H1 (cell line): ENCODE measurements at regions not wholly inside any gene's neighbourhood (a gene's known extent, or its start where the extent isn't known, plus 50 kb on each side); places are given as distances from the start of the nearest gene placed in this dataset.

Source experiments
- CTCF ChIA-PET: fragments of 300-600 bp; sonication (Branson Sonifier 250); formaldehyde crosslinking; loops from one replicate; lab custom pipeline; 2021; ENCODE audit not compliant: partially characterized antibody; lab: Charles Lee
- POLR2A ChIA-PET: fragments of 300-600 bp; sonication (Branson Sonifier 250); formaldehyde crosslinking; loops from one replicate; lab custom pipeline; 2021; ENCODE audit warnings: inconsistent platforms; ENCODE audit not compliant: partially characterized antibody; lab: Charles Lee
- DNase-seq, 2 experiments: peaks; one replicate each; pipeline versions ENCODE4 v3.0.0 to v3.0.0-alpha.2; 2010 to 2022; ENCODE audit warnings: low spot score in 2 of 2, low read depth in 1 of 2, mixed read lengths in 1 of 2
- FAIRE-seq: peaks from 2 replicates; lab custom pipeline; 2011; peaks lifted over from hg19 to GRCh38; lab: Jason Lieb, UNC
- H2AFZ ChIP-seq: 2 replicates; pipeline ENCODE4 v1.8.1; 2012; ENCODE audit warnings: low read length, inconsistent platforms
- H2AK5ac ChIP-seq: 2 replicates; pipeline ENCODE4 v1.6.1; 2013; ENCODE audit warnings: low read depth, low read length
- H2BK120ac ChIP-seq: replicated peaks from 2 replicates; pipeline ENCODE3; 2013; ENCODE audit warnings: low read depth, low read length, inconsistent platforms
- H2BK12ac ChIP-seq: 2 replicates; pipeline ENCODE4 v1.6.1; 2013; ENCODE audit warnings: low read depth, low read length
- H2BK15ac ChIP-seq: 2 replicates; pipeline ENCODE4 v1.6.1; 2013; ENCODE audit warnings: low read length
- H2BK20ac ChIP-seq: 2 replicates; pipeline ENCODE4 v1.6.1; 2013; ENCODE audit warnings: low read length
- H2BK5ac ChIP-seq: 2 replicates; pipeline ENCODE4 v1.6.1; 2013; ENCODE audit warnings: low read depth, low read length
- H3K14ac ChIP-seq: 2 replicates; pipeline ENCODE4 v1.6.1; 2013; ENCODE audit warnings: inconsistent platforms; ENCODE audit not compliant: insufficient read length
- H3K18ac ChIP-seq: 2 replicates; pipeline ENCODE4 v1.6.1; 2013; ENCODE audit warnings: low read length; ENCODE audit errors: extremely low read depth
- H3K23ac ChIP-seq: 2 replicates; pipeline ENCODE4 v1.6.1; 2013; ENCODE audit warnings: inconsistent platforms; ENCODE audit not compliant: insufficient read length
- H3K23me2 ChIP-seq: 2 replicates; pipeline ENCODE4 v1.6.1; 2013; ENCODE audit warnings: low read depth, low read length
- H3K27ac ChIP-seq: 2 replicates; pipeline ENCODE4 v1.6.1; 2011; ENCODE audit warnings: low read depth, low read length, inconsistent platforms
- H3K27me3 ChIP-seq, 4 experiments: replicated peaks in 1 of 4; 1 replicate in 1 of 4; 2 replicates in 3 of 4; pipeline versions ENCODE4 v1.6.1 to v1.8.1; 2011 to 2013; ENCODE audit warnings: low read length in 3 of 4, mild to moderate bottlenecking in 3 of 4, inconsistent platforms in 2 of 4, mixed read lengths in 2 of 4, moderate library complexity in 1 of 4; ENCODE audit not compliant: control insufficient read depth in 3 of 4, insufficient read depth in 3 of 4; ENCODE audit errors: extremely low read depth in 1 of 4
- H3K36me3 ChIP-seq, 4 experiments: 2 replicates each; pipeline versions ENCODE4 v1.6.1 to v1.8.1; 2011 to 2013; ENCODE audit warnings: mild to moderate bottlenecking in 4 of 4, low read length in 3 of 4, moderate library complexity in 2 of 4, control low read depth in 1 of 4, inconsistent platforms in 1 of 4; ENCODE audit not compliant: insufficient read depth in 4 of 4, control insufficient read depth in 2 of 4
- H3K4ac ChIP-seq: replicated peaks from 2 replicates; pipeline ENCODE3; 2013; ENCODE audit warnings: low read length, low read depth, mixed read lengths, inconsistent platforms; ENCODE audit not compliant: insufficient read length
- H3K4me1 ChIP-seq, 4 experiments: replicated peaks in 1 of 4; 1 replicate in 1 of 4; 2 replicates in 3 of 4; pipeline versions ENCODE4 v1.6.1 to v1.8.1; 2011 to 2013; ENCODE audit warnings: low read length in 3 of 4, inconsistent platforms in 2 of 4, mixed read lengths in 1 of 4; ENCODE audit not compliant: insufficient read depth in 4 of 4, control insufficient read depth in 3 of 4
- H3K4me2 ChIP-seq, 2 experiments: 2 replicates each; pipeline versions ENCODE4 v1.6.1 to v1.8.1; 2011 to 2013; ENCODE audit warnings: low read depth in 2 of 2, low read length in 2 of 2, control low read depth in 1 of 2, inconsistent platforms in 1 of 2, mild to moderate bottlenecking in 1 of 2; ENCODE audit not compliant: insufficient read depth in 1 of 2
- H3K4me3 ChIP-seq, 4 experiments: fragments of 200-600, 300-600 bp in 1 of 4; sonication (generic), shearing (Covaris generic), sonication (Bioruptor Twin) in 1 of 4; 2 replicates each; pipeline versions ENCODE4 v1.5.1 to v1.8.1; 2011 to 2016; ENCODE audit warnings: low read length in 4 of 4, low read depth in 3 of 4, control low read depth in 2 of 4, inconsistent platforms in 2 of 4, mild to moderate bottlenecking in 2 of 4, mixed read lengths in 1 of 4, moderate library complexity in 1 of 4; ENCODE audit not compliant: insufficient read depth in 2 of 4; ENCODE audit errors: extremely low read depth in 1 of 4
- H3K56ac ChIP-seq: replicated peaks from 2 replicates; pipeline ENCODE3; 2013; ENCODE audit warnings: low read depth, mild to moderate bottlenecking, mixed read lengths, low read length, inconsistent platforms; ENCODE audit not compliant: insufficient read length
- H3K79me1 ChIP-seq: 2 replicates; pipeline ENCODE4 v1.6.1; 2013; ENCODE audit warnings: low read depth, low read length, control low read depth
- H3K79me2 ChIP-seq, 2 experiments: 2 replicates each; pipeline versions ENCODE4 v1.6.1 to v1.8.1; 2012 to 2013; ENCODE audit warnings: low read length in 2 of 2, mild to moderate bottlenecking in 2 of 2, inconsistent platforms in 1 of 2; ENCODE audit not compliant: insufficient read depth in 2 of 2, control insufficient read depth in 1 of 2
- H3K9ac ChIP-seq, 4 experiments: replicated peaks in 1 of 4; 1 replicate in 1 of 4; 2 replicates in 3 of 4; pipeline versions ENCODE4 v1.6.1 to v1.8.1; 2011 to 2013; ENCODE audit warnings: low read depth in 3 of 4, low read length in 3 of 4, control low read depth in 2 of 4, mild to moderate bottlenecking in 2 of 4, moderate library complexity in 2 of 4, inconsistent platforms in 1 of 4; ENCODE audit errors: extremely low read depth in 1 of 4
- H3K9me3 ChIP-seq, 2 experiments: 2 replicates each; pipeline versions ENCODE4 v1.6.1 to v1.8.1; 2012 to 2013; ENCODE audit warnings: mild to moderate bottlenecking in 2 of 2, moderate library complexity in 2 of 2, control low read depth in 1 of 2, inconsistent platforms in 1 of 2, low read depth in 1 of 2, low read length in 1 of 2, mixed read lengths in 1 of 2; ENCODE audit not compliant: insufficient read depth in 2 of 2
- H4K20me1 ChIP-seq, 2 experiments: replicated peaks in 1 of 2; 2 replicates each; pipeline versions ENCODE3 to v1.8.1; 2011 to 2013; ENCODE audit warnings: inconsistent platforms in 2 of 2, low read length in 2 of 2, mild to moderate bottlenecking in 1 of 2; ENCODE audit not compliant: insufficient read depth in 2 of 2, control insufficient read depth in 1 of 2
- H4K5ac ChIP-seq: 2 replicates; pipeline ENCODE4 v1.6.1; 2013; ENCODE audit warnings: low read length, low read depth, mixed read lengths, inconsistent platforms; ENCODE audit not compliant: insufficient read length
- H4K8ac ChIP-seq: 2 replicates; pipeline ENCODE4 v1.8.0; 2013; ENCODE audit warnings: mild to moderate bottlenecking, moderate library complexity, low read length, inconsistent platforms; ENCODE audit not compliant: insufficient read depth; ENCODE audit errors: extremely low read depth
- H4K91ac ChIP-seq: replicated peaks from 2 replicates; pipeline ENCODE3; 2013; ENCODE audit warnings: low read length, mixed read lengths, inconsistent platforms; ENCODE audit not compliant: insufficient read length
- BACH1 ChIP-seq: IDR thresholded peaks from 2 replicates; pipeline ENCODE4 v1.6.1; 2012; ENCODE audit warnings: low read length, improper control_type of control experiment
- CTCF ChIP-seq, 3 experiments: IDR thresholded peaks; 1 replicate in 2 of 3; 2 replicates in 1 of 3; pipeline versions ENCODE4 v1.5.1 to v1.6.1; 2011; ENCODE audit warnings: low read length in 3 of 3, mild to moderate bottlenecking in 3 of 3, inconsistent platforms in 2 of 3, low read depth in 1 of 3, moderate library complexity in 1 of 3; ENCODE audit not compliant: insufficient read depth in 1 of 3; ENCODE audit errors: control extremely low read depth in 1 of 3
- EZH2 ChIP-seq: fragments of 200-600 bp; sonication (generic); IDR thresholded peaks from 2 replicates; pipeline ENCODE4 v1.7.1; 2012; ENCODE audit warnings: low read depth, mild to moderate bottlenecking, moderate library complexity, low read length, inconsistent platforms; ENCODE audit not compliant: severe bottlenecking
- KDM5A ChIP-seq: fragments of 200-600 bp; IDR thresholded peaks from 2 replicates; pipeline ENCODE4 v1.7.1; 2012; ENCODE audit warnings: mild to moderate bottlenecking, low read length, inconsistent platforms, mixed read lengths
- RBBP5 ChIP-seq: IDR thresholded peaks from 2 replicates; pipeline ENCODE4 v1.7.1; 2012; ENCODE audit warnings: low read depth, mild to moderate bottlenecking, inconsistent platforms, low read length, moderate library complexity, borderline replicate concordance
- RNF2 ChIP-seq: fragments of 200-900, 300-1000 bp; sonication (generic); IDR thresholded peaks from 2 replicates; pipeline ENCODE4 v1.7.1; 2016; ENCODE audit warnings: borderline replicate concordance, low read depth, mild to moderate bottlenecking, antibody characterized with exemption, low read length; ENCODE audit not compliant: poor library complexity, severe bottlenecking; ENCODE audit errors: missing control alignments
- SIN3A ChIP-seq, 2 experiments: IDR thresholded peaks in 1 of 2; conservative IDR thresholded peaks in 1 of 2; 2 replicates each; pipeline ENCODE4 v1.6.1; 2011 to 2012; ENCODE audit warnings: low read length in 2 of 2, improper control_type of control experiment in 1 of 2, low read depth in 1 of 2, mild to moderate bottlenecking in 1 of 2
- SIRT6 ChIP-seq: IDR thresholded peaks from one replicate; pipeline ENCODE4 v1.7.1; 2012; ENCODE audit warnings: low read length, inconsistent platforms
- WGBS, 2 experiments: shearing (Covaris generic) in 1 of 2; methylation state at CpG; one replicate each; pipeline versions ENCODE4 v1.1.6 to v1.1.7; 2013 to 2015; ENCODE audit warnings: low lambda C conversion rate in 2 of 2, mixed read lengths in 2 of 2, inconsistent platforms in 1 of 2, low coverage in 1 of 2, missing lambda C conversion rate in 1 of 2; ENCODE audit not compliant: insufficient replicate concordance in 2 of 2, insufficient coverage in 1 of 2, insufficient read length in 1 of 2; ENCODE audit errors: extremely low coverage in 1 of 2, missing lambda C conversion rate in 1 of 2; 5-methylcytosine and 5-hydroxymethylcytosine counted together

- no peak overlapping the region for H2BK5ac ChIP-seq
- no peak overlapping the region for H2AK5ac ChIP-seq
- no peak overlapping the region for H3K14ac ChIP-seq
- H2AFZ ChIP-seq = no peak overlapping the region
- H3K79me1 ChIP-seq = no peaks in the 10 kb centered on the region
- no peak overlapping the region for H4K5ac ChIP-seq
- H3K23me2 ChIP-seq = no peaks in the 10 kb centered on the region
- no peaks in the 10 kb centered on the region for H3K9me3 ChIP-seq
- H3K56ac ChIP-seq = no peak overlapping the region
- H3K23ac ChIP-seq = no peak overlapping the region
- ChIA-PET POLR2A (no interaction called here), CTCF (interaction anchor here (0.6 kb wide), 2 partner anchors 477 to 556 kb away, joined by 3 to 5 read pairs; no protein-coding TSS in a partner anchor)
- H3K4me3 ChIP-seq = no peak overlapping the region
- H3K4me1 ChIP-seq = no peaks in the 10 kb centered on the region
- no peak for FAIRE-seq
- H2BK20ac ChIP-seq = no peak overlapping the region
- no peak overlapping the region for H4K91ac ChIP-seq
- H2BK120ac ChIP-seq = no peak overlapping the region
- no peaks in the 10 kb centered on the region for H3K27me3 ChIP-seq
- TF ChIP-seq KDM5A = no peak
- TF ChIP-seq SIN3A (conservative IDR thresholded peaks at IDR 0.05 in 1 of 2, IDR thresholded peaks at IDR 0.05 in 1 of 2; ENCODE audit: low read depth in 1 of 2, low read length in 2 of 2) = no peak
- TF ChIP-seq BACH1 = no peak
- TF ChIP-seq EZH2 = no peak
- no peak for TF ChIP-seq SIRT6
- no peak for TF ChIP-seq CTCF (IDR thresholded peaks at IDR 0.05; ENCODE audit: control extremely low read depth in 1 of 3, insufficient read depth in 1 of 3, low read depth in 1 of 3, low read length in 3 of 3)
- no peak for TF ChIP-seq RBBP5
- TF ChIP-seq RNF2 = no peak
- WGBS, 2 experiments = 82% methylated on average over 9 of the region's 9 CpGs; no CpG with 5 or more reads in 1 of the 2 experiments
- DNase-seq = no peak
- no peak overlapping the region for H3K18ac ChIP-seq
- H4K8ac ChIP-seq = no peak overlapping the region
- no peak overlapping the region for H3K4ac ChIP-seq
- no peak overlapping the region for H2BK12ac ChIP-seq
- no peak overlapping the region for H3K4me2 ChIP-seq
- H3K36me3 ChIP-seq = no peaks in the 10 kb centered on the region
- H4K20me1 ChIP-seq = no peaks in the 10 kb centered on the region
- H2BK15ac ChIP-seq = no peak overlapping the region
- H3K79me2 ChIP-seq = no peaks in the 10 kb centered on the region
- H3K9ac ChIP-seq = no peak overlapping the region
- H3K27ac ChIP-seq = no peak overlapping the region
Measured at GRCh38 chr10:129104266-129105045, 362.6 kb upstream of the MGMT start.
